Neural cell (in vitro differentiated cells): ENCODE measurements at regions not wholly inside any gene's neighbourhood (a gene's known extent, or its start where the extent isn't known, plus 50 kb on each side); places are given as distances from the start of the nearest gene placed in this dataset.

ENCODE experiments used
- H2AFZ ChIP-seq: fragments of 200-600, 300-800 bp; sonication (generic), shearing (Covaris generic); 2 replicates; pipeline ENCODE4 v1.6.0; 2014; ENCODE audit warnings: low read depth, mild to moderate bottlenecking, antibody characterized with exemption, low read length, moderate library complexity
- H3F3A ChIP-seq: fragments of 200-600 bp; shearing (Covaris generic); 2 replicates; pipeline ENCODE4 v1.6.1; 2016; ENCODE audit warnings: mild to moderate bottlenecking, moderate library complexity, mixed read lengths, antibody characterized with exemption, low read length; ENCODE audit not compliant: insufficient read depth, poor library complexity, severe bottlenecking
- H3K27ac ChIP-seq: fragments of 200-600, 300-800 bp; sonication (generic), shearing (Covaris generic); 2 replicates; pipeline ENCODE4 v1.5.1; 2014; ENCODE audit warnings: mild to moderate bottlenecking, low read length, moderate library complexity
- H3K27me3 ChIP-seq: fragments of 300-800, 200-600 bp; sonication (generic), shearing (Covaris generic); 2 replicates; pipeline ENCODE4 v1.6.0; 2014; ENCODE audit warnings: mild to moderate bottlenecking, low read depth, low read length, moderate library complexity; ENCODE audit not compliant: insufficient read depth
- H3K36me3 ChIP-seq: fragments of 300-800, 200-600 bp; sonication (generic), shearing (Covaris generic); 2 replicates; pipeline ENCODE4 v1.5.1; 2014; ENCODE audit warnings: mild to moderate bottlenecking, antibody characterized with exemption, low read length, moderate library complexity; ENCODE audit not compliant: insufficient read depth
- H3K4me2 ChIP-seq: fragments of 300-800, 200-600 bp; sonication (generic), shearing (Covaris generic); 2 replicates; pipeline ENCODE4 v1.6.0; 2014; ENCODE audit warnings: mild to moderate bottlenecking, low read length
- H3K4me3 ChIP-seq: fragments of 300-800, 200-600 bp; sonication (generic), shearing (Covaris generic); 2 replicates; pipeline ENCODE4 v1.5.1; 2014; ENCODE audit warnings: mild to moderate bottlenecking, low read length, moderate library complexity
- H3K79me2 ChIP-seq: fragments of 200-600 bp; shearing (Covaris generic); replicated peaks from 2 replicates; pipeline ENCODE4 v1.6.0; 2014; ENCODE audit warnings: mild to moderate bottlenecking, low read length, moderate library complexity; ENCODE audit not compliant: insufficient read depth
- H3K9ac ChIP-seq: fragments of 300-800, 200-600 bp; sonication (generic), shearing (Covaris generic); 2 replicates; pipeline ENCODE4 v1.6.1; 2016; ENCODE audit warnings: mild to moderate bottlenecking, low read length, mixed read lengths
- H3K9me2 ChIP-seq: fragments of 200-600 bp; shearing (Covaris generic); 2 replicates; pipeline ENCODE4 v1.6.1; 2016; ENCODE audit warnings: mild to moderate bottlenecking, low read length, mixed read lengths; ENCODE audit not compliant: insufficient read depth
- H3K9me3 ChIP-seq: fragments of 200-600, 300-800 bp; sonication (generic), shearing (Covaris generic); 2 replicates; pipeline ENCODE4 v1.6.1; 2016; ENCODE audit warnings: mild to moderate bottlenecking, mixed run types, low read length, moderate library complexity, mixed read lengths
- H4K20me1 ChIP-seq: fragments of 200-600 bp; shearing (Covaris generic); 2 replicates; pipeline ENCODE4 v1.6.1; 2016; ENCODE audit warnings: mild to moderate bottlenecking, mixed run types; ENCODE audit not compliant: insufficient read depth
- EP300 ChIP-seq: fragments of 450-650 bp; conservative IDR thresholded peaks from 2 replicates; pipeline ENCODE4 v1.6.1; 2014; ENCODE audit warnings: antibody characterized with exemption, mild to moderate bottlenecking, moderate library complexity; ENCODE audit not compliant: poor library complexity, severe bottlenecking
- EZH2 ChIP-seq: fragments of 200-600, 300-800 bp; shearing (Covaris generic), sonication (generic); IDR thresholded peaks from 2 replicates; pipeline ENCODE4 v1.6.1; 2014; ENCODE audit warnings: antibody characterized with exemption, low read length, borderline replicate concordance, mild to moderate bottlenecking; ENCODE audit not compliant: insufficient read depth, poor library complexity, severe bottlenecking
- MXI1 ChIP-seq: fragments of 450-650 bp; conservative IDR thresholded peaks from 2 replicates; pipeline ENCODE4 v1.6.1; 2014; ENCODE audit warnings: antibody characterized with exemption, mild to moderate bottlenecking; ENCODE audit not compliant: poor library complexity, severe bottlenecking
- POLR2AphosphoS5 ChIP-seq: IDR thresholded peaks from 2 replicates; pipeline ENCODE4 v1.6.1; 2012
- RAD21 ChIP-seq: fragments of 450-650 bp; conservative IDR thresholded peaks from 2 replicates; pipeline ENCODE4 v1.6.1; 2014; ENCODE audit warnings: antibody characterized with exemption, mild to moderate bottlenecking, moderate library complexity
- SMC3 ChIP-seq: fragments of 450-650 bp; conservative IDR thresholded peaks from 2 replicates; pipeline ENCODE4 v1.6.1; 2014; ENCODE audit warnings: antibody characterized with exemption, mild to moderate bottlenecking, moderate library complexity; ENCODE audit not compliant: poor library complexity
- TAF1 ChIP-seq: IDR thresholded peaks from 2 replicates; pipeline ENCODE4 v1.6.1; 2012; ENCODE audit warnings: low read depth
- TF ChIP-seq, protein P1 (sequence below): IDR thresholded peaks from 2 replicates; pipeline ENCODE4 v1.6.1; 2012; ENCODE audit warnings: borderline replicate concordance
- TF ChIP-seq, protein P2 (sequence below): fragments of 450-650 bp; IDR thresholded peaks from 2 replicates; pipeline ENCODE4 v1.5.1; 2014; ENCODE audit warnings: antibody characterized with exemption, mild to moderate bottlenecking, moderate library complexity; ENCODE audit not compliant: poor library complexity, severe bottlenecking

DNA sequence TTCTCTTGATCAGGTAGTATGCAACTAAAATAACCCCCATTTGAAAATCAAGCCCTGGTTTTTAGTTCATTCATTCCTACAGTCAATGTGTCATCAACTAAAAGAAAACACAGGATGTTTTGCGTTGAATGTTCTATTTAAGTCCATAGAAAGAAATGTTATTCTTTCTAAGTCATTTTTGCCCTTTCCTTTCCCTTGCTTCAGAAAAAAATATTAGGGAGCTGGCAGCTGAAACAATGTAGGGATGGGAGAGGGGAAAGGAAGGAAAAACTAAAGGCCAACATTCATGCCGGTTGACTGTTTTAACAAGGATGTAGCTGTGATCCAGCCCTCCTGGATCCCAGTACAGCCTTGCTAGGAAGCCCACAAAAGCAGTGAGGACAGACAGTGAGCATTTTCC is 155.1 kb downstream of the BTG1 start:
- H3F3A ChIP-seq = no peaks in the 10 kb centered on the region
- no peak overlapping the region for H3K4me3 ChIP-seq
- H3K9me3 ChIP-seq = no peaks in the 10 kb centered on the region
- H3K27me3 ChIP-seq = no peaks in the 10 kb centered on the region
- no peaks in the 10 kb centered on the region for H3K79me2 ChIP-seq
- H3K4me2 ChIP-seq = no peak overlapping the region
- no peak overlapping the region for H3K9ac ChIP-seq
- no peaks in the 10 kb centered on the region for H3K9me2 ChIP-seq
- TF ChIP-seq EZH2 (no peak), MXI1 (no peak), TAF1 (no peak), SMC3 (no peak), EP300 (no peak), POLR2AphosphoS5 (no peak), RAD21 (no peak)
- TF ChIP-seq, protein P1, sequence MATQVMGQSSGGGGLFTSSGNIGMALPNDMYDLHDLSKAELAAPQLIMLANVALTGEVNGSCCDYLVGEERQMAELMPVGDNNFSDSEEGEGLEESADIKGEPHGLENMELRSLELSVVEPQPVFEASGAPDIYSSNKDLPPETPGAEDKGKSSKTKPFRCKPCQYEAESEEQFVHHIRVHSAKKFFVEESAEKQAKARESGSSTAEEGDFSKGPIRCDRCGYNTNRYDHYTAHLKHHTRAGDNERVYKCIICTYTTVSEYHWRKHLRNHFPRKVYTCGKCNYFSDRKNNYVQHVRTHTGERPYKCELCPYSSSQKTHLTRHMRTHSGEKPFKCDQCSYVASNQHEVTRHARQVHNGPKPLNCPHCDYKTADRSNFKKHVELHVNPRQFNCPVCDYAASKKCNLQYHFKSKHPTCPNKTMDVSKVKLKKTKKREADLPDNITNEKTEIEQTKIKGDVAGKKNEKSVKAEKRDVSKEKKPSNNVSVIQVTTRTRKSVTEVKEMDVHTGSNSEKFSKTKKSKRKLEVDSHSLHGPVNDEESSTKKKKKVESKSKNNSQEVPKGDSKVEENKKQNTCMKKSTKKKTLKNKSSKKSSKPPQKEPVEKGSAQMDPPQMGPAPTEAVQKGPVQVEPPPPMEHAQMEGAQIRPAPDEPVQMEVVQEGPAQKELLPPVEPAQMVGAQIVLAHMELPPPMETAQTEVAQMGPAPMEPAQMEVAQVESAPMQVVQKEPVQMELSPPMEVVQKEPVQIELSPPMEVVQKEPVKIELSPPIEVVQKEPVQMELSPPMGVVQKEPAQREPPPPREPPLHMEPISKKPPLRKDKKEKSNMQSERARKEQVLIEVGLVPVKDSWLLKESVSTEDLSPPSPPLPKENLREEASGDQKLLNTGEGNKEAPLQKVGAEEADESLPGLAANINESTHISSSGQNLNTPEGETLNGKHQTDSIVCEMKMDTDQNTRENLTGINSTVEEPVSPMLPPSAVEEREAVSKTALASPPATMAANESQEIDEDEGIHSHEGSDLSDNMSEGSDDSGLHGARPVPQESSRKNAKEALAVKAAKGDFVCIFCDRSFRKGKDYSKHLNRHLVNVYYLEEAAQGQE = no peak
- TF ChIP-seq, protein P2, sequence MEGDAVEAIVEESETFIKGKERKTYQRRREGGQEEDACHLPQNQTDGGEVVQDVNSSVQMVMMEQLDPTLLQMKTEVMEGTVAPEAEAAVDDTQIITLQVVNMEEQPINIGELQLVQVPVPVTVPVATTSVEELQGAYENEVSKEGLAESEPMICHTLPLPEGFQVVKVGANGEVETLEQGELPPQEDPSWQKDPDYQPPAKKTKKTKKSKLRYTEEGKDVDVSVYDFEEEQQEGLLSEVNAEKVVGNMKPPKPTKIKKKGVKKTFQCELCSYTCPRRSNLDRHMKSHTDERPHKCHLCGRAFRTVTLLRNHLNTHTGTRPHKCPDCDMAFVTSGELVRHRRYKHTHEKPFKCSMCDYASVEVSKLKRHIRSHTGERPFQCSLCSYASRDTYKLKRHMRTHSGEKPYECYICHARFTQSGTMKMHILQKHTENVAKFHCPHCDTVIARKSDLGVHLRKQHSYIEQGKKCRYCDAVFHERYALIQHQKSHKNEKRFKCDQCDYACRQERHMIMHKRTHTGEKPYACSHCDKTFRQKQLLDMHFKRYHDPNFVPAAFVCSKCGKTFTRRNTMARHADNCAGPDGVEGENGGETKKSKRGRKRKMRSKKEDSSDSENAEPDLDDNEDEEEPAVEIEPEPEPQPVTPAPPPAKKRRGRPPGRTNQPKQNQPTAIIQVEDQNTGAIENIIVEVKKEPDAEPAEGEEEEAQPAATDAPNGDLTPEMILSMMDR = no peak
- H3K27ac ChIP-seq = no peak overlapping the region
- H2AFZ ChIP-seq = no peak overlapping the region
- no peaks in the 10 kb centered on the region for H3K36me3 ChIP-seq
- no peaks in the 10 kb centered on the region for H4K20me1 ChIP-seq

GRCh38 chr12:91989143-91989542 is 156.5 kb downstream of the BTG1 start:
- TF ChIP-seq EZH2 = no peak
- no peak for TF ChIP-seq POLR2AphosphoS5
- TF ChIP-seq SMC3 = no peak
- no peak for TF ChIP-seq EP300
- TF ChIP-seq, protein P2 = no peak
- no peak for TF ChIP-seq TAF1
- TF ChIP-seq RAD21 = no peak
- H3F3A ChIP-seq = no peaks in the 10 kb centered on the region
- H3K27me3 ChIP-seq = no peaks in the 10 kb centered on the region
- no peaks in the 10 kb centered on the region for H3K9me3 ChIP-seq
- no peaks in the 10 kb centered on the region for H3K9me2 ChIP-seq
- no peaks in the 10 kb centered on the region for H3K79me2 ChIP-seq
- H3K4me2 ChIP-seq = no peak overlapping the region
- no peak overlapping the region for H3K9ac ChIP-seq
- H3K4me3 ChIP-seq = no peak overlapping the region
- no peak overlapping the region for H2AFZ ChIP-seq
- no peaks in the 10 kb centered on the region for H3K36me3 ChIP-seq
- H3K27ac ChIP-seq = no peak overlapping the region
- H4K20me1 ChIP-seq = no peaks in the 10 kb centered on the region
